HFF-Myc (cell line): ENCODE measurements at regions not wholly inside any gene's neighbourhood (a gene's known extent, or its start where the extent isn't known, plus 50 kb on each side); places are given as distances from the start of the nearest gene placed in this dataset.
A peak's percentile ranks its signal among the peaks of the same experiment; 100 is the strongest.

ENCODE experiments used
- DNase-seq: peaks from one replicate; pipeline ENCODE4 v3.0.0-alpha.2; 2011; ENCODE audit warnings: low read depth; ENCODE audit errors: extremely low read depth
- H3K4me3 ChIP-seq: replicated peaks from 2 replicates; pipeline ENCODE4 v1.5.1; 2011; ENCODE audit warnings: low read depth, mild to moderate bottlenecking, control low read depth, low read length
- CTCF ChIP-seq: IDR thresholded peaks from 2 replicates; pipeline ENCODE4 v1.5.1; 2012; ENCODE audit warnings: mild to moderate bottlenecking, low read depth, low read length, control low read depth; ENCODE audit errors: missing control alignments

GRCh38 chr4:176383273-176384077, 63.7 kb downstream of the SPCS3 start:
- TF ChIP-seq CTCF: no peak
- no peak for DNase-seq
- no peak overlapping the region for H3K4me3 ChIP-seq

- DNase-seq: no peak
- no peak overlapping the region for H3K4me3 ChIP-seq
- TF ChIP-seq CTCF: no peak
Measured at GRCh38 chr4:176385601-176386000, 65.8 kb downstream of the SPCS3 start.

- H3K4me3 ChIP-seq: no peak overlapping the region
- no peak for TF ChIP-seq CTCF
- no peak for DNase-seq
Measured at GRCh38 chr4:176387571-176387970, 67.8 kb downstream of the SPCS3 start.

GRCh38 chr4:176393306-176394013, 73.7 kb downstream of the SPCS3 start:
- no peak overlapping the region for H3K4me3 ChIP-seq
- TF ChIP-seq CTCF: no peak
- DNase-seq: peak; percentile 20

GRCh38 chr4:176400816-176401461, 81.2 kb downstream of the SPCS3 start:
- H3K4me3 ChIP-seq: no peak overlapping the region
- DNase-seq: peak; percentile 17
- TF ChIP-seq CTCF: no peak

- no peak overlapping the region for H3K4me3 ChIP-seq
- TF ChIP-seq CTCF: no peak
- DNase-seq: peak; percentile 16
Measured at GRCh38 chr4:176404621-176405020, 84.9 kb downstream of the SPCS3 start.
